ENCODE measurements at regions not wholly inside any gene's neighbourhood (a gene's known extent, or its start where the extent isn't known, plus 50 kb on each side); places are given as distances from the start of the nearest gene placed in this dataset.

GRCh38 chr4:148812101-148812500 lies 369.9 kb upstream of the NR3C2 start:
- ChIA-PET SMC1A (ENCODE audit: uncharacterized antibody, unreplicated experiment) (no interaction called here), POLR2A (no interaction called here), RAD21 (ENCODE audit: unreplicated experiment) (no interaction called here), CTCF (no interaction called here)
- Histone ChIP-seq H3K4me1 (ENCODE audit: control insufficient read depth, insufficient read depth, low read length) (no peaks in the 10 kb centered on the region), H3K4me3 (no peak overlapping the region), H3K4me2 (ENCODE audit: control insufficient read depth, insufficient read depth) (no peak overlapping the region), H3K27ac (ENCODE audit: control insufficient read depth, insufficient read depth) (no peak overlapping the region), H3K9ac (ENCODE audit: control insufficient read depth, insufficient read depth, low read length) (no peak overlapping the region), H3K79me2 (ENCODE audit: control insufficient read depth, insufficient read depth, low read length) (no peaks in the 10 kb centered on the region), H3K36me3 (ENCODE audit: control insufficient read depth in 2 of 2, insufficient read depth in 2 of 2, low read length in 1 of 2) (no peaks in the 10 kb centered on the region), H3K9me3 (replicated peaks; ENCODE audit: control insufficient read depth, insufficient read depth, low read length) (no peaks in the 10 kb centered on the region), H2AFZ (ENCODE audit: control insufficient read depth, low read depth, low read length) (no peak overlapping the region), H4K20me1 (ENCODE audit: control insufficient read depth, insufficient read depth) (no peaks in the 10 kb centered on the region), H3K27me3 (replicated peaks in 1 of 2; ENCODE audit: control insufficient read depth in 2 of 2, insufficient read depth in 2 of 2, low read length in 1 of 2) (no peaks in the 10 kb centered on the region)
- intact Hi-C loops (cut with micrococcal nuclease; ENCODE audit: unreplicated experiment) = no loop called here
- no peak for FAIRE-seq
- in situ Hi-C loops (cut with MboI) = no loop called here
- ATAC-seq = no peak
- DNase-seq (ENCODE audit: low read depth, low spot score) = no peak
- no peak for TF ChIP-seq ZNF217 (IDR thresholded peaks at IDR 0.05)
- no peak for TF ChIP-seq SMC3 (IDR thresholded peaks at IDR 0.05; ENCODE audit: borderline replicate concordance, low read length)
- 3% methylated on average over 3 of the region's 3 CpGs for WGBS (ENCODE audit: insufficient coverage, insufficient replicate concordance, low lambda C conversion rate, missing lambda C conversion rate)
- no TSS peak for BruUV-seq (replicated peaks)

- in situ Hi-C loops (cut with MboI) = no loop called here
- no peak for DNase-seq (ENCODE audit: low read depth, low spot score)
These were observed 368.2 kb upstream of the NR3C2 start for GRCh38 chr4:148810461-148810860.

More at GRCh38 chr4:148810461-148810860, 368.2 kb upstream of the NR3C2 start:
- CTCF ChIA-PET = no interaction called here
- ATAC-seq (no peak), FAIRE-seq (no peak)
- RAD21 ChIA-PET (ENCODE audit: unreplicated experiment) = no interaction called here
- no peaks in the 10 kb centered on the region for H3K9me3 ChIP-seq (replicated peaks; ENCODE audit: control insufficient read depth, insufficient read depth, low read length)
- intact Hi-C loops (cut with micrococcal nuclease; ENCODE audit: unreplicated experiment) = no loop called here
- H3K4me2 ChIP-seq (ENCODE audit: control insufficient read depth, insufficient read depth) = no peak overlapping the region
- H3K27me3 ChIP-seq (replicated peaks in 1 of 2; ENCODE audit: control insufficient read depth in 2 of 2, insufficient read depth in 2 of 2, low read length in 1 of 2) = no peaks in the 10 kb centered on the region
- H3K9ac ChIP-seq (ENCODE audit: control insufficient read depth, insufficient read depth, low read length) = no peak overlapping the region
- H3K36me3 ChIP-seq (ENCODE audit: control insufficient read depth in 2 of 2, insufficient read depth in 2 of 2, low read length in 1 of 2) = no peaks in the 10 kb centered on the region
- POLR2A ChIA-PET = no interaction called here
- no peak overlapping the region for H3K4me3 ChIP-seq
- no peaks in the 10 kb centered on the region for H3K79me2 ChIP-seq (ENCODE audit: control insufficient read depth, insufficient read depth, low read length)
- 15% methylated on average over 2 of the region's 2 CpGs for WGBS (ENCODE audit: insufficient coverage, insufficient replicate concordance, low lambda C conversion rate, missing lambda C conversion rate)
- H4K20me1 ChIP-seq (ENCODE audit: control insufficient read depth, insufficient read depth) = no peaks in the 10 kb centered on the region
- H2AFZ ChIP-seq (ENCODE audit: control insufficient read depth, low read depth, low read length) = no peak overlapping the region
- no peak overlapping the region for H3K27ac ChIP-seq (ENCODE audit: control insufficient read depth, insufficient read depth)
- SMC1A ChIA-PET (ENCODE audit: uncharacterized antibody, unreplicated experiment) = no interaction called here
- H3K4me1 ChIP-seq (ENCODE audit: control insufficient read depth, insufficient read depth, low read length) = no peaks in the 10 kb centered on the region
- TF ChIP-seq ATF7 (IDR thresholded peaks at IDR 0.05; ENCODE audit: low read depth) (no peak), KDM1A (IDR thresholded peaks at IDR 0.05; ENCODE audit: borderline replicate concordance) (no peak), CTCF (IDR thresholded peaks at IDR 0.05 in 2 of 3, conservative IDR thresholded peaks at IDR 0.05 in 1 of 3; ENCODE audit: control insufficient read depth in 2 of 3, extremely low read depth in 1 of 3, insufficient read depth in 1 of 3, low read depth in 3 of 3, low read length in 3 of 3) (no peak), USF1 (IDR thresholded peaks at IDR 0.05; ENCODE audit: borderline replicate concordance, extremely low read length, insufficient read depth, low read depth, low read length) (no peak), FOXM1 (IDR thresholded peaks at IDR 0.05; ENCODE audit: low read depth, low read length) (no peak)
- TF ChIP-seq, protein P1, sequence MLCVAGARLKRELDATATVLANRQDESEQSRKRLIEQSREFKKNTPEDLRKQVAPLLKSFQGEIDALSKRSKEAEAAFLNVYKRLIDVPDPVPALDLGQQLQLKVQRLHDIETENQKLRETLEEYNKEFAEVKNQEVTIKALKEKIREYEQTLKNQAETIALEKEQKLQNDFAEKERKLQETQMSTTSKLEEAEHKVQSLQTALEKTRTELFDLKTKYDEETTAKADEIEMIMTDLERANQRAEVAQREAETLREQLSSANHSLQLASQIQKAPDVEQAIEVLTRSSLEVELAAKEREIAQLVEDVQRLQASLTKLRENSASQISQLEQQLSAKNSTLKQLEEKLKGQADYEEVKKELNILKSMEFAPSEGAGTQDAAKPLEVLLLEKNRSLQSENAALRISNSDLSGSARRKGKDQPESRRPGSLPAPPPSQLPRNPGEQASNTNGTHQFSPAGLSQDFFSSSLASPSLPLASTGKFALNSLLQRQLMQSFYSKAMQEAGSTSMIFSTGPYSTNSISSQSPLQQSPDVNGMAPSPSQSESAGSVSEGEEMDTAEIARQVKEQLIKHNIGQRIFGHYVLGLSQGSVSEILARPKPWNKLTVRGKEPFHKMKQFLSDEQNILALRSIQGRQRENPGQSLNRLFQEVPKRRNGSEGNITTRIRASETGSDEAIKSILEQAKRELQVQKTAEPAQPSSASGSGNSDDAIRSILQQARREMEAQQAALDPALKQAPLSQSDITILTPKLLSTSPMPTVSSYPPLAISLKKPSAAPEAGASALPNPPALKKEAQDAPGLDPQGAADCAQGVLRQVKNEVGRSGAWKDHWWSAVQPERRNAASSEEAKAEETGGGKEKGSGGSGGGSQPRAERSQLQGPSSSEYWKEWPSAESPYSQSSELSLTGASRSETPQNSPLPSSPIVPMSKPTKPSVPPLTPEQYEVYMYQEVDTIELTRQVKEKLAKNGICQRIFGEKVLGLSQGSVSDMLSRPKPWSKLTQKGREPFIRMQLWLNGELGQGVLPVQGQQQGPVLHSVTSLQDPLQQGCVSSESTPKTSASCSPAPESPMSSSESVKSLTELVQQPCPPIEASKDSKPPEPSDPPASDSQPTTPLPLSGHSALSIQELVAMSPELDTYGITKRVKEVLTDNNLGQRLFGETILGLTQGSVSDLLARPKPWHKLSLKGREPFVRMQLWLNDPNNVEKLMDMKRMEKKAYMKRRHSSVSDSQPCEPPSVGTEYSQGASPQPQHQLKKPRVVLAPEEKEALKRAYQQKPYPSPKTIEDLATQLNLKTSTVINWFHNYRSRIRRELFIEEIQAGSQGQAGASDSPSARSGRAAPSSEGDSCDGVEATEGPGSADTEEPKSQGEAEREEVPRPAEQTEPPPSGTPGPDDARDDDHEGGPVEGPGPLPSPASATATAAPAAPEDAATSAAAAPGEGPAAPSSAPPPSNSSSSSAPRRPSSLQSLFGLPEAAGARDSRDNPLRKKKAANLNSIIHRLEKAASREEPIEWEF (IDR thresholded peaks at IDR 0.05; ENCODE audit: insufficient replicate concordance, low read depth, low read length) = no peak
- BruUV-seq (replicated peaks) = no TSS peak

Measured in GM12878 (cell line).